ENCODE measurements at regions not wholly inside any gene's neighbourhood (a gene's known extent, or its start where the extent isn't known, plus 50 kb on each side); places are given as distances from the start of the nearest gene placed in this dataset.

- TF ChIP-seq POLR2A (IDR thresholded peaks at IDR 0.05) (no peak), CTCF (IDR thresholded peaks at IDR 0.05) (no peak)
Measured at GRCh38 chr1:199843861-199844260, 183.6 kb upstream of the NR5A2 start.

Data from vagina (tissue), 2 donors.